GM10266 (cell line): ENCODE measurements at regions not wholly inside any gene's neighbourhood (a gene's known extent, or its start where the extent isn't known, plus 50 kb on each side); places are given as distances from the start of the nearest gene placed in this dataset.
A peak's percentile ranks its signal among the peaks of the same experiment; 100 is the strongest.
"Not testable (repeated sequence)": the region's sequence is repeated elsewhere in the genome, so short reads cannot be mapped to it uniquely, and the experiment has no call there.

Experiments
- DNase-seq: peaks from one replicate; pipeline ENCODE4 v3.0.0; 2012; ENCODE audit errors: extremely low spot score
- TF ChIP-seq, protein P1 (sequence below): IDR thresholded peaks from 2 replicates; pipeline ENCODE4 v1.5.1; 2012; ENCODE audit warnings: mild to moderate bottlenecking, low read depth; ENCODE audit not compliant: control insufficient read depth, insufficient read depth; ENCODE audit errors: missing control alignments

GRCh38 chrX:729583-730409 lies 99.2 kb downstream of the SHOX start:
- no peak for DNase-seq
- TF ChIP-seq, protein P1, sequence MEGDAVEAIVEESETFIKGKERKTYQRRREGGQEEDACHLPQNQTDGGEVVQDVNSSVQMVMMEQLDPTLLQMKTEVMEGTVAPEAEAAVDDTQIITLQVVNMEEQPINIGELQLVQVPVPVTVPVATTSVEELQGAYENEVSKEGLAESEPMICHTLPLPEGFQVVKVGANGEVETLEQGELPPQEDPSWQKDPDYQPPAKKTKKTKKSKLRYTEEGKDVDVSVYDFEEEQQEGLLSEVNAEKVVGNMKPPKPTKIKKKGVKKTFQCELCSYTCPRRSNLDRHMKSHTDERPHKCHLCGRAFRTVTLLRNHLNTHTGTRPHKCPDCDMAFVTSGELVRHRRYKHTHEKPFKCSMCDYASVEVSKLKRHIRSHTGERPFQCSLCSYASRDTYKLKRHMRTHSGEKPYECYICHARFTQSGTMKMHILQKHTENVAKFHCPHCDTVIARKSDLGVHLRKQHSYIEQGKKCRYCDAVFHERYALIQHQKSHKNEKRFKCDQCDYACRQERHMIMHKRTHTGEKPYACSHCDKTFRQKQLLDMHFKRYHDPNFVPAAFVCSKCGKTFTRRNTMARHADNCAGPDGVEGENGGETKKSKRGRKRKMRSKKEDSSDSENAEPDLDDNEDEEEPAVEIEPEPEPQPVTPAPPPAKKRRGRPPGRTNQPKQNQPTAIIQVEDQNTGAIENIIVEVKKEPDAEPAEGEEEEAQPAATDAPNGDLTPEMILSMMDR, result no peak

- not testable (repeated sequence) for DNase-seq
These were observed 98.5 kb downstream of the SHOX start for GRCh38 chrX:729101-729500.

GRCh38 chrX:728639-729038 lies 98.0 kb downstream of the SHOX start:
- not testable (repeated sequence) for DNase-seq

GRCh38 chrX:727738-728621 lies 97.4 kb downstream of the SHOX start:
- TF ChIP-seq, protein P1, result peak; percentile 4
- DNase-seq, result no peak

GRCh38 chrX:725971-726370 lies 95.4 kb downstream of the SHOX start:
- no peak for DNase-seq
- TF ChIP-seq, protein P1, result no peak

DNA sequence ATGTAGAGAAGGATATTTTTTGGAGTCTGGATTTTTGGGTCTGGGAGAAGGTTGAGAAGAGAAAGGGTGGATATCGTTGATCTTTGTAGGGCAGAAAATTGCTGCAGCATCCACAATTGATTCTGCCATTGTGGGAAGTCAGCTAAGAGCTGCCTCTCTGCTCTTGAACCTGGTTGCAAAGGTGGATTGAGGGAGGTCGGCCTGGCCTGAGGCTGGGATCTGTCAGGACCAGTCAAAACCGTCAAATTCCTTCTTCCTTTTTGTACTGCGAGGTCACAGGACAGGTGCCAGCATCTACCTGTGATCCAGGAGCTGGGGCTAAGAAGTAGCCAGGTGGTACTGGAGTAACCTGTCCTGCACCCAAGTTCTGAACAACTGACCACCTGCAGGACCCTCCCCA lies 93.7 kb downstream of the SHOX start:
- TF ChIP-seq, protein P1, result no peak
- DNase-seq, result no peak

DNA sequence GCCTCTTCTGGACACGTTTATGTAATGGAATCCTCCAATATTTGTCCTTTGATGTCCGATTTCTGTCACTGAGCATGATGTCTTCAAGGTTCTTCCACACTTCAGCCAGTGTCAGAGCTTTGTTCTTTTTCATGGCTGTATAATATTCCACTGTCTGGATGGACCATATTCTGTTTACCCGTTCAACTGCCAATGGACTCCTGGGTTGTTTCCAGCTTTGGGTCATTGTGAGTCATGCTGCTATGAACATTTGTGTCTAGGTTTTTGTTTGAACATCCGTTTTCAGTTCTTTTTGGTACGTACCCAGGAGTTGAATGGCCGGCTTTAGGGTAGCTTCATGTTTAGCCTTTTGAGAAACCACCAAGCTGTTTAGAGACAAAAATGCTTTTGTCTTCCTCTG lies 93.2 kb downstream of the SHOX start:
- TF ChIP-seq, protein P1, result no peak
- no peak for DNase-seq

- DNase-seq, result no peak
- TF ChIP-seq, protein P1, result no peak
These were observed 90.8 kb downstream of the SHOX start for GRCh38 chrX:721354-721753.
